Fibroblast of skin of back (primary cell): ENCODE measurements at regions not wholly inside any gene's neighbourhood (a gene's known extent, or its start where the extent isn't known, plus 50 kb on each side); places are given as distances from the start of the nearest gene placed in this dataset.
"Not testable (repeated sequence)": the region's sequence is repeated elsewhere in the genome, so short reads cannot be mapped to it uniquely, and the experiment has no call there.

Experiments
- DNase-seq: peaks from one replicate; pipeline ENCODE4 v3.0.0-alpha.2; 2013

DNA sequence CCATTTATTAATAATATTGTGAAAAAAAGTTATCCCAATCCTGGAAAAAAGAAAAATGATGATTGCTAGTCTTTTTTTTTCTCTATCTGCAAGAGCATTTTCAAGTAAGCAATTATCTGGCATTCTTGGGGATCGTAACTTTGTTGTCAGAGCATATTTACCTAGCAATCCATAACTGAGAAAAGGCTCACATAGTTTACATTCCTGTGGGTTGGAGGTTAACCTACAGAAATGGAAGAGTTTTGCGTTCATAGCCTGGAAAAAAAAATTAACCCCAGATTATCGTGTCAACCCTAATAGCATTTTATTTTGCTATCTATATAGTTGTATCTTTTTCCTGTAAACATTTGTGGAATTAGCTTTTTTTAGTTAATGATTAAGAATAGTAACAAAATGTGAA is 292.3 kb downstream of the DAD1 start:
- DNase-seq = peak; percentile 78

DNA sequence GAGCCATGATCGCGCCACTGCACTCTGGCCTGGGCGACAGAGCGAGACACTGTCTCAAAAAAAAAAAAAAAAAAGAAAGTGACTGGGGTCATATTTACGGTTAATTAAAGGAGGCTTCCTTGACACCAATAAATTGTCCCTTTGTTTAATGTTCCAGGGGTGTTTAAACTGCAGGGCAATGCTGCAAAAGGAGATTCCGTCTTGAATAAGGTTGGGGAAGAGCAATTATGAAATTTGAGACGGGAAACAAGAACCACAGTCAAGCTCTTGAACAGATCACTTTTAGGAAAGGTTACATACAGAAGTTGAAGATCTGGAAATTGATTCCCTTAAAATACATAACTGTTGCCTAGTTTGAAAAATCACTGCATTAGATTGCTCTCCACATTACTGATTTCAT is 292.9 kb downstream of the DAD1 start:
- no peak for DNase-seq

DNA sequence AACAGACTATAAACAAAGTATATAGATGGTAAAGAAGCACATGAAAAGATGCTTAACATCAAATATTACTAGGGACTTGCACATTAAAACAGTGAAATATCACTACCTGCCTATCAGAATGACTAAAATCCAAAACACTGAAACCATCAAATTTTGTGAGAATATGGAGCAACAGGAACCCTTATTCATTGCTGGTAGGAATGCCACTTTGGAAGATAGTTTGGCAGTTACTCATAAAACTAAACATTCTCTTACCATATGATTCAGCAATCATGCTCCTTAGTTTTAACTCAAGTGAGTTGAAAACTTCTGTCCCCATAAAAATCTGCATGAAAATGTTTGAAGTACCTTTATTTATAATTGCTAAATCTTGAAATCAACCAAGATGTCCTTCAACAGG is 297.6 kb downstream of the DAD1 start:
- DNase-seq = peak; percentile 65

DNA sequence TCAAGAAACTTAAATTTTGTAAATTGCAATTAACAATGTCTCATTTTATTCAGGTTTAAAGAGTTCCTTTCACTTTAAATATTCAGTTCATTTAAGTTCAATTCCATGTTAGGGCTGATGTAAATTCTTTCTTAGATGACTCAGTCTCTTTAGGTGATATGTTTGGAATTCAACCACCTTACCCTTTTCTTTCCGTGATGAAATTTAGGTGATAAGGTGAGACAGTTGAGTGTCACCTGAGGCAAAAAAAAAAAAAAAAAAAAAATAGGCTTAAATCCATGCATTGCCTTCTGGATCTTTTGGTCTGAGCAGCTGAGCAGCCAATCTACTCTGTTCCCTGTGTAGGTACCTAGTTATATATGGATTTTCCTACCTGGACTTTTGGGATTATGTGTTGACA is 299.5 kb downstream of the DAD1 start:
- no peak for DNase-seq

DNA sequence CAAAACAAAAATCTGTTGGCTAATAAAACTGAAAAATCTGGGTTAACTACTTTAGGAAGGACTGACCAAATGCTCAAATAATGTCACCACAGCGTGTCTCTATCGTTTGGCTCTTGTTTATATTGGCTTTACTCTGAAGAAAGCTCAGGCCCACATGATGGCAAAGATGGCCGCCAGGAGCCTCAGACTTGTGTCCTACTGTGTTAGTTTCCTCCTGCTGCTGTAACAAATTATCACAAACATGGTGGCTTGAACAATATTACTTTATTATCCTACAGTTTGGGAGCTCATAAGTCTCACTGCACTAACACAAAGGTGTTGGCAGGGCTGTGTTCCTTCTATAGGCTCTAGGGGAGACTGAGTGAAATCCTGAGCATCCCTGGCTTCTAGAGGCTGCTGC is 303.0 kb downstream of the DAD1 start:
- DNase-seq = no peak

DNA sequence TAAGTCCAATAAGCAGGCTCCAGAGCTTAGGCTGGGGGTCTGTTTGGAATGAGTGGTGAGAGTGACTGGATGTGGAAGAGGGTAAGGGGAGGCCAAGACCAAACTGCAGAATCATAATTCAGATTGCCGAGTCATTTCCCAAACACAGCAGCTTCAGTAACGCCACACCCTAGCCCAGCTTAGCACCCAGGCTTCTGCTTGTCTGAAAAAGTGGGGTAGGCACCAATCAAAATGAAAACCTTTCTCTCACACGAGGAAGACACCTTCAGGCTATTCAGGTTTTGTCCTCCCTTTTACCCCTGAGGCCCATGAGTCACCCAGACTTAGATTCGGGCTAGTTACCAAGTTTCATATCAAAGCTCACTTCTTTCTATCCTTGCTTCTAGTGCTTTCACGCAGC is 306.1 kb downstream of the DAD1 start:
- DNase-seq = no peak

DNA sequence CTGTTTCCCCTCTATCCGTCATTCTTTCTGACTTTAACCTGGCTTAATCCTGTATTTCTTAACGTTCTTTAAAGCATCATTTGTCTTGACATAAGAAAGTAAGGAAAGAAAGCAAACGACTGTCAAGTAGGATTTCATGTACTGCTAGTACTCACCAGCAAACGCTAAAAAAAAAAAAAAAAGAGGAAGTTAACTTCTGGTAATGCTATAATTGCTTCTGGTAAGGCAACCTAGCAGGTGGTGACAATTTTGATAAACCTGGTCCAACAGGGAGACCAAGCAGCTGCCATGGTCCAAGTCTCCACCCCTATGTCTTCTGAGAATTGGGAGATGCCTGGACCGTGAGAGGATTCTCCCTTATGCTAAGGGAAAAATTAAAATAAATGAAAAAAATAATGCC is 306.6 kb downstream of the DAD1 start:
- no peak for DNase-seq

DNA sequence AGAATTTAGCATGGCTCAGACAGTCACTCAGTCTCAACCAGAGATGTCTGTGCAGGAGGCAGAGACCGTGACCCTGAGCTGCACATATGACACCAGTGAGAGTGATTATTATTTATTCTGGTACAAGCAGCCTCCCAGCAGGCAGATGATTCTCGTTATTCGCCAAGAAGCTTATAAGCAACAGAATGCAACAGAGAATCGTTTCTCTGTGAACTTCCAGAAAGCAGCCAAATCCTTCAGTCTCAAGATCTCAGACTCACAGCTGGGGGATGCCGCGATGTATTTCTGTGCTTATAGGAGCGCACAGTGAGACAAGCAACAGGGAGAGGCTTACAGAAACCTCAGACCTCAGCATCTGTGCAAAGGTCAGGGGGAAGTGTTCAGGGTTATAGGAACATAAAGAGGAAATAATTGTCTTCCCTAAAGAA is 307.6 kb downstream of the DAD1 start:
- not testable (repeated sequence) for DNase-seq

DNA sequence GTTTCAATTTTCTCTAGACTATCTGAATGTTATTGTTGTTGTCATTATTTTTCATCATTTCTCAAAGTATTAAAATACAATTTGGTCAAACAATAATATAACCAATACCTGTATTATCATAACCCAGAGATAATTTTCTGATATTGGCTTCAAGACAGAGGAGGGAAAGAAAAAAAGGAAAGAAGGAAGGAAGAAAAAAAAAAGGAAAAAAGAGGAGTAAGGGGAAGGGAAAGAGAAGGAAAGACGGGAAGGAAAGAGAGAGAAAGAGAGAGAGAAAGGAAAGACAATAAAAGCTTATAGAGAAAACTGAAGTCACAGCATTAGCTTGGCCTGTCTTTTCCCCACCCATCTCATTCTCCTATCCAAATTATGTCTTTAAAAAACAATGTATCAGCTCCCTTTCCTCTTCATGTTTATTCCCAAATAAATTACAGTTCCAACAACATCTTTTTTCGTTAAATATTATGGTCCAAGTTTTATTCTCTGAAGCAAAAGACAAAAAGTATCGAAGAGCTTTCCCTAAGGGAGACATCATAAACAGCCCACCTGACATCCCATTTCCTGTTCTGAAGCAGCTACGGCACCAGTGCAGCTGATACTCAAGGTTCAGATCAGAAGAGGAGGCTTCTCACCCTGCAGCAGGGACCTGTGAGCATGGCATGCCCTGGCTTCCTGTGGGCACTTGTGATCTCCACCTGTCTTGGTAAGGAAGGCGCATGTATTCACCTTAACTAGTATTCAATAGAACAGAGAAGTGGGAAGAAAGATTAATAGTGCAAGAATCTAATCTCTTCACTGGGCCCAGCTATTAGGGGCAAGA is 308.3 kb downstream of the DAD1 start:
- no peak for DNase-seq

DNA sequence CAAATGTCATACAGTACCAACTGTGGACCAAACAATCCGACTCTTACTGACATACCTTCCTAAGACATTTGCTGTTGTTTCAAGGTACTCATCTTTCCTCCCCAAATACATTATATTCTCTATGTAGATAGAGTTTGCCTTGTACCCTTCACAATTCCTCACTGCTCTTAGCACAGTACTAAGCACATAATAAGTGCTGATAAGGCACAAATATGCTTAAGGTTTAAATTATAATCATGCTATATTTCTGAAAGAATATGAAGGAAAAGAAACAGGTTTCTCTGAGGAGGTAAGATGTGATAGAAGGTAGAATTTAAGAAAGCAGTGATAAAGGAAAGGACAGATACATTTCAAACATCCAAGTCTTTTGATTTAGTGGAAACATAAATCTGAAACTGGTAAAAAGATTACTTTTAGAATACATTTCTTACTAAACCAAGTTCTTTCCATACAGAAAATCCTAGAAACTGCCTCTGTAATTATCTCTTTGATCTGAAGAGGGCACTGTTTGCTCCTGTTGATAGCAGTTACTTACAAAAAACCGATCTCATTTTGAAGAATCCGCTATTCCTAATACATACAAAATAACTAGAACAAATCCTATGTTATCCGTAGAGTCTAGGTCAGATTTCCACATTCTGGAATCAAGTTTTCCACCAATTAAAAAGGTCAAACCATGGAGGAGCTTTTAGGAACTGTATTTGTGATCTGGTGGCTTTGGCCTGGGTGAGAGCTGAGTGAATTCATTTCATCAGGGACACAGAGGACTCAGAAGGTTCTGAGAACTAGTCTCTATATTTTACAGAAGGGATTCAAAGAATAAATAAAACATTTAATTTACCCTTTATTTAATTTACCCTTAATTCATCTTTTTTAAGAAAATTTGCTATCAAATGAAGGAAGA is 311.9 kb downstream of the DAD1 start:
- peak; percentile 29 for DNase-seq

DNA sequence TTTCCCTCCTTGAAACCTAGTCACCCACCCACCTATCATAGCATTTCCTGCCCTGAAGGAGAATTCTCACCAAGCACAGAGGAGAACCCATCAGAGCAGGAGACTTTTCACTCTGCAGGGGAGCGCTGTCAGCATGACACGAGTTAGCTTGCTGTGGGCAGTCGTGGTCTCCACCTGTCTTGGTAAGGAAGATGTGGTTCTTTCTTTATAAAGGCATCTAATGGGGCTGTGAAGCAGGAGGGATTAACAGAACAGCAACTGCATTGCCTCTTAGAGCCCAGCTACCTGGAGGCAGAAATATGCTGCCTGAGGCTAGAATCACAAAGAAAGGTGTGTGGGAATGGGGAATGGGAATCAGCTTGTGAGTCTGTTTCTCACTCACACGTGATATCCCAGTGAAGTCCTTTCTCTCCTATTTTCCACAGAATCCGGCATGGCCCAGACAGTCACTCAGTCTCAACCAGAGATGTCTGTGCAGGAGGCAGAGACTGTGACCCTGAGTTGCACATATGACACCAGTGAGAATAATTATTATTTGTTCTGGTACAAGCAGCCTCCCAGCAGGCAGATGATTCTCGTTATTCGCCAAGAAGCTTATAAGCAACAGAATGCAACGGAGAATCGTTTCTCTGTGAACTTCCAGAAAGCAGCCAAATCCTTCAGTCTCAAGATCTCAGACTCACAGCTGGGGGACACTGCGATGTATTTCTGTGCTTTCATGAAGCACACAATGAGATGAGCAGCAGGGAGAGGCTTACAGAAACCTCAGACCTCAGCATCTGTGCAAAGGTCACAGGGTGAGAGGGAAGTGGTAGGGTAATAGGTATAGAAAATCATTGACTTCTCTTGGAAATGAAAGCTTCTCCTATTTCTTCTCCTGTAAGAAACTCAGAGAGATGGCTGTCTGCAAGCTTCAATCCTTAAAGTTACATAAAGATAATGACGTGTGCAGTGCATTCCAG is 316.9 kb downstream of the DAD1 start:
- DNase-seq = no peak

DNA sequence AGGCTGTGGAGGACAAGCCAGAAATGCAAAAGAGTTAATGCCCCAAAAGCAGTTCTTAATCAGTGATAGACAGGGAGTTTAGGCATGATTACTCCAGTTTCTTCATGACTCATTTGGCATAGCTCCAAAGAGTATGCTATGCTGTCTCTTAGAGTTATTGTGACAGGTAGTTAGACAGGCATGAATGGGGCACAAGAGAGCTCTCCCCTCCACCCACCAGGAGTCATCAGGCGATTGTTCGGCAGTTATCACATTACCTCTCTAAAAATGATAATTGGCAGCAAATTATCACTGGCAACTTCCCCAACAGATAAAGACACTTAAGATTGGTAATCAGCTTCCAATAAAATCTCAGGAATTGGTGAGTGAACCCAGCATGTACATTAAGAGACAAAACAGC is 320.1 kb downstream of the DAD1 start:
- peak; percentile 27 for DNase-seq

DNA sequence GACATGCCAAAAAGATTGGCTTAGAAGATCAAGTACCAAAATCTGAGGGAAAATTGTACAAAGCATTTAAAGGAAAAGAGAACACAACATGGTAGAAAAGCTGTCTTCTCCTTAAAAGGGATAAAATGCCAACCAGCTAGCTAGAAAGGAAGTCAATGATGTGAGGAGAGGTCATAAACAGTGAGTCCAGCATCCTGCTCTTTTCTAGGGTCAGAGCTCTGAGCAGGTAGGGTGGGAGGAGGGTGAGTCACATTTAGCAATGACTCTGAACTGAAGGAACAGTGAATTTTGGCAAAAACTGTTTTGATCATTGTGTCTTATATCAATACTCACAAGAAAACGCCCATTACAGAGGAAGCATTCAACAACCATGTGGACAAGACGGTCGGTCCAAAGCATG is 322.3 kb downstream of the DAD1 start:
- no peak for DNase-seq

DNA sequence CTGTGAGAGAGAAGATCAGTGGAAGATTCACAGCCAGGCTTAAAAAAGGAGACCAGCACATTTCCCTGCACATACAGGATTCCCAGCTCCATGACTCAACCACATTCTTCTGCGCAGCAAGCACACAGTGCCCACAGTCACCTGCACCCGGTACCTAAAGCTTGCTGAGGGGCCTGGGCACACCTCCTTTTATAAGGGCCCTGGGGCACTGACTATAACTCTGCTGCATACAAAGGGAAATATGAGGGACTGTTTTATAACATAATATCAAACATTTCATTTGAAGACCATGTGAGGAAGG is 322.9 kb downstream of the DAD1 start:
- no peak for DNase-seq

DNA sequence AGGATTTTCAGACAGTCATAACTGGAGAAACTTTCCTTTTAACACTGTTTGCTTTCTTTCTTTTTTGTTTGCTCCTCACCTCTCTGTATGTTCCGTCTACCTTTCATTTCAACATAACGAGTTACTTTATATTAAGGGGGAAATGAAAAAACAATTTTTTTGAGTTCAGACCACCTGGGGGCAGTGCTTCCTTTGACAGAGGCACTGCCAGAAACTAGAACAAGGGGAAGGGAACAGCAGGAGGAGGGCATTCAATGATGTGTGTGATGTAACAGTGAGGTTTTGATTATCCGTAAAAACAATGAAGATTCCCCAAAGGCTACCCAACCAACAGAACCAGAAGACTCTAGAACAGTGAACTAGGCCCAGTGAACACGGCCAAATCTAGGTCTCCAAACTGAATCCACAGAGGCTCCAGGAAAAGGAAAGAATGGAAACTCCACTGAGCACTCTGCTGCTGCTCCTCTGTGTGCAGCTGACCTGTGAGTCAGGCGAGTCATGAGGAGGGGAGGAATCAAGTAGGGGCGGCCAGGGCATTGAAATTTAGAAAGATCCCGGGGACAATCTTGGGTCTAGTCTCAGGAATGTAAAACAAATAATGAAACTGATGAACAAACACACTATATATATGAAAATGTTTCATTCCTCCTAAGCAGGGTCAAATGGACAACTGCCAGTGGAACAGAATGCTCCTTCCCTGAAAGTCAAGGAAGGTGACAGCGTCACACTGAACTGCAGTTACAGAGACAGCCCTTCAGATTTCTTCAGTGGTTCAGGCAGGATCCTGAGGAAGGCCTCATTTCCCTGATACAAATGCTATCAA is 323.5 kb downstream of the DAD1 start:
- peak; percentile 10 for DNase-seq

DNA sequence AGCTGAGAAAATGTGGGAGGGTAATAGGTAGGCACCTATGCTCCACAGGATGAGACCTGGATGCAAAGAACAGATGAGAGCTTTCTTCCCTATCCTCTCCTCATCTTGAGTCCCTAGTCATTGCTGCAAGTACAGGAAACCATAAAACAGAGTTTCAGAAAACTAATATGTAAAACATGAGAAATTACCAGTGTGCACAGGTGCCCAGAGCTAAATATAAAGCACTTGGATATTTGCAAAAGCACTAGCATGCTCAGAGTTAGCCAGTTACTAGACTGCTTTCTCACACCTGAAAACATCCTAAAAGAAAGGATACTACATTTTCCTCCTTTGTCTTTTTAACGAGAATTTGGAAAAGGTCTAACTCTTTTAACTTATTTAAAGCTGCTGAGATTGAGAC is 324.3 kb downstream of the DAD1 start:
- DNase-seq = no peak

DNA sequence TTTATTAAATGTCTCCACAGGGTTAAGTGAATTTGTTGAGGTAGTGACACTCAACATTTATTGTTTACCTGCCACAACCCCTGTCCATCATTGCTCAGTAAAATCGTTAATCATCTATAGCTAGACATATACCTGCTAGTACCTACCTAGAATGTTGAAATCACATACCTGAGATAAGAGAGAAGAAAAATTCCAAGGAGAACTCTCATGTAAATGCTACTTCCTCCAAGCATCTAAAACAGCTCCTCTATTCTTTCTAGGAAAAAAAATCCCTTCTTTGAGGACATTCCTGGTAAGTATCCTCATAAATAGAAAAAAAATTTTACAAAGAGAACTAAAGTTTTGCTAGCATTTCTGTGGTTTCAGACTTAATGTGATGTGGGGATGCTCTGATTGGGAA is 325.1 kb downstream of the DAD1 start:
- no peak for DNase-seq

DNA sequence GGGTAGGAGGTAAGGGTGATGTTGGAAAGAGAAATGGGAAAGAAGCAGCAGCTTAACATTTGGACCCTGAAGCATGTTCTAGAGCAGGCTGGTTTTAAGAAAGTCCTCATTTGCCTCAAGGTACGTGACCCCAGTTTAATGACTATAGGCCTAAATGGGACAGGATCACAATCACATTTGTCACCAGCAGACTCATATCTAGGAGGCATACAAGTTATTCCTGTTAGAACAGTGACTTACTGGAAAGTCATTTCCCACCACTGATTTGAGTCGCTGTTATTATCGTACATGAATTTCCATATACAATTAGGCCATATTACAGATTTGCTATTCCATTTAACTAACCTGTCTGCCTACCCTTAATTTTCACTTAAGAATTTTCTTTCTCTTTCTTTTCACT is 326.1 kb downstream of the DAD1 start:
- DNase-seq = no peak

DNA sequence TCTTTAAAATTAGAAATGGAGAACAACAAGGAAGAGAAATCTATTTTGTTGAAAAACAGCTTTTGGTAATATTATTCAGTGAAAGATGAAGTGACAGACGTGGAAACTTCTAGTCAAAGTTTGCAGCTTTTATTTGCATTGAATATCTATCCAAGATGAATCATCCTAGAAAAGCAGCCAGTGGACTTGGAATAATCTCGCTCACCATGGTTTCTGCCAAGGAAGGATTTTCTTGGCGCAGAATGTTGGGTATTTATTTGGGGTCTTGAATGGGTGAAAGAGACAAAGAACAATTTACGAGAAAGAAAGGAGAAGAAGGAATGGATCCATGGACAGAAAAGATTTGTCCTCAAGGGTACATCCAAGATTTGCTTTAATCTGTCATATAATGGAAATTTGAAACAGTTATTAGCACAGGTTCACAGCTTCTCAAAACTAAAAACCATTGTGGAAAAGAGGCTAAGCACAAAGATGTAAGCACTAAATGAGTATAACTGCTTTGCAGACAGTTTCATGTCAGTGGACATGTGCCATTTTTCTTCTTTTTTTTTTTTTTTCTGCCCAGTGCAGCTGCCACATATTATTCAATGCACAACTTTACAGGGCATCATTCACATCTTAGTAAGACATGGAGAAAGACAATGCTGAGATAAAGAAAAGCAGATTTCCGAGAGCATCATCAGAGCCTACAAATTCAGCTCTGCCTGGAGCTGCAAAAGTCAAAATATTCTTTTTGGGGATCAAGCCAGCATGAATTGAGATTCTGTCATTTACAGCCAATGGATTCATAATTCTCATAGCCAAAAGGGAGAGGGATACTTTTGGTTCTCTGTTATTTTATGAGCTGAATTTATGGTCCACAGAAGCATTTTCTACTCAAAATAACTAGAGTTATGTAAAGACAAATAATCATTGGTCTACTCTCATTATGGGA is 333.7 kb downstream of the DAD1 start:
- no peak for DNase-seq

DNA sequence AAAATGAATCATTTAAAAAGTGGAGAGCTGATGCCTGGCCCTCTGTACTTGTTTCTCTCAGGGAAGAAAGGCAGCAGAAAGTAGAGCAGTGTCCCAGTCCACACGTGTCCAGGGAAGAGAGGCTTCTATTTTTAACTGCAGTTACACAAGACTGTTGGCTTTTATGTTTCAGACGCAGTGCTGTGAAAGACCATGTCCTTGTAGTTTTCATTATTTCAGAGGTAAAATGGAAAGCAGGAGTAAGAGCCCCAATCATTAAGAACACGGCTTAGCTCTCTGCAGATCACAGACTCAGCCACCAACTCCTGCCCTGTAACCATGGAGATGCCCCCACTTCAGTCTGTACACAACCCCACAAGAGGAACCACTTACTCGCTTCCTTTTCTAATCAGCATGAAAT is 336.3 kb downstream of the DAD1 start:
- DNase-seq = no peak

DNA sequence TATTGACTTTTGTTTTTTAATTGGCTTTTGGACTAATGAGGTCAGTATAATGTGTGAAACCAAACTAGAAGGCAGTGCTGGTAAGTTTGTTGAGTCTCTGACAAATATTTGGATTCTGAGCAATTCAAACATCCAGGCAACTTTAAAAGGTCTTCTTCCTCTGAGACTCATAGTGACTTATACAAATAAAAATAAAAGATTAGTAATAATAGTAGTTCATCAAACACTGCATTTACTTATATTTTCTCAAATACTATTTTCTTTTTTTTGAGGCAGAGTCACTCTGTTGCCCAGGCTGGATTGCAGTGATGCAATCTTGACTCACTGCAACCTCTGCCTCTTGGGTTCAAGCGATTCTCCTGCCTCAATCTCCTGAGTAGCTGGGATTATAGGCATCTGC is 337.9 kb downstream of the DAD1 start:
- DNase-seq = peak; percentile 27
